GM12878 (cell line): ENCODE measurements at regions not wholly inside any gene's neighbourhood (a gene's known extent, or its start where the extent isn't known, plus 50 kb on each side); places are given as distances from the start of the nearest gene placed in this dataset.

ENCODE experiments used
- ATAC-seq: fragments of 200-7000 bp; cut with Tn5 transposase; 3 replicates; pipeline ENCODE4 v1.9.1; 2020; ENCODE audit warnings: mild to moderate bottlenecking, moderate library complexity
- BruUV-seq: library from RNA; stranded (reverse); fragments of 400-500 nt; replicated peaks from 2 replicates; lab custom pipeline; 2021; lab: Mats Ljungman, UMichigan
- CTCF ChIA-PET: fragments of 300-600 bp; sonication (Branson Sonifier 250); formaldehyde crosslinking; extraction: SDS; loops from one replicate; lab custom pipeline; 2021; ENCODE audit warnings: inconsistent platforms; lab: Yijun Ruan, JAX
- POLR2A ChIA-PET: fragments of 350-600 bp; formaldehyde crosslinking; extraction: SDS; loops from one replicate; lab custom pipeline; 2021; ENCODE audit warnings: inconsistent platforms; lab: Charles Lee
- RAD21 ChIA-PET: fragments of 300-600 bp; sonication (Branson Sonifier 250); formaldehyde crosslinking; loops from one replicate; lab custom pipeline; 2023; ENCODE audit warnings: antibody characterized with exemption; ENCODE audit not compliant: unreplicated experiment; lab: Charles Lee
- SMC1A ChIA-PET: fragments of 300-600 bp; sonication (Branson Sonifier 250); formaldehyde crosslinking; loops from one replicate; lab custom pipeline; 2023; ENCODE audit not compliant: unreplicated experiment, uncharacterized antibody; lab: Charles Lee
- DNase-seq: peaks from one replicate; pipeline ENCODE4 v3.0.0-alpha.2; 2011; ENCODE audit warnings: low read depth, low spot score
- FAIRE-seq: peaks from 3 replicates; lab custom pipeline; 2011; peaks lifted over from hg19 to GRCh38; lab: Jason Lieb, UNC
- H2AFZ ChIP-seq: 2 replicates; pipeline ENCODE4 v1.6.0; 2011; ENCODE audit warnings: low read depth, low read length, control low read depth; ENCODE audit not compliant: control insufficient read depth
- H3K27ac ChIP-seq: 2 replicates; pipeline ENCODE4 v1.5.1; 2011; ENCODE audit warnings: control low read depth; ENCODE audit not compliant: control insufficient read depth, insufficient read depth
- H3K27me3 ChIP-seq, 2 experiments: replicated peaks in 1 of 2; 2 replicates each; pipeline versions ENCODE4 v1.6.0 to v1.6.1; 2011; ENCODE audit warnings: low read length in 1 of 2; ENCODE audit not compliant: control insufficient read depth in 2 of 2, insufficient read depth in 2 of 2
- H3K36me3 ChIP-seq, 2 experiments: 2 replicates each; pipeline ENCODE4 v1.5.1; 2011; ENCODE audit warnings: low read length in 1 of 2; ENCODE audit not compliant: control insufficient read depth in 2 of 2, insufficient read depth in 2 of 2
- H3K4me1 ChIP-seq: 2 replicates; pipeline ENCODE4 v1.6.1; 2011; ENCODE audit warnings: mild to moderate bottlenecking, low read length, moderate library complexity, mixed read lengths; ENCODE audit not compliant: control insufficient read depth, insufficient read depth
- H3K4me2 ChIP-seq: 2 replicates; pipeline ENCODE4 v1.6.0; 2011; ENCODE audit warnings: control low read depth; ENCODE audit not compliant: control insufficient read depth, insufficient read depth
- H3K4me3 ChIP-seq: fragments of 200-600 bp; sonication (generic); 2 replicates; pipeline ENCODE4 v1.5.1; 2016
- H3K79me2 ChIP-seq: 2 replicates; pipeline ENCODE4 v1.6.0; 2011; ENCODE audit warnings: low read length; ENCODE audit not compliant: control insufficient read depth, insufficient read depth
- H3K9ac ChIP-seq: 2 replicates; pipeline ENCODE4 v1.8.0; 2011; ENCODE audit warnings: low read length, control low read depth, mixed read lengths; ENCODE audit not compliant: control insufficient read depth, insufficient read depth
- H3K9me3 ChIP-seq: replicated peaks from 3 replicates; pipeline ENCODE4 v1.5.1; 2011; ENCODE audit warnings: mild to moderate bottlenecking, low read length; ENCODE audit not compliant: control insufficient read depth, insufficient read depth
- H4K20me1 ChIP-seq: 2 replicates; pipeline ENCODE4 v1.6.0; 2011; ENCODE audit not compliant: control insufficient read depth, insufficient read depth
- BCL11A ChIP-seq: IDR thresholded peaks from 2 replicates; pipeline ENCODE4 v1.6.1; 2011; ENCODE audit warnings: low read depth, low read length
- EZH2 ChIP-seq: IDR thresholded peaks from 2 replicates; pipeline ENCODE4 v1.6.1; 2012; ENCODE audit warnings: low read depth, mild to moderate bottlenecking, control low read depth, inconsistent platforms, low read length, borderline replicate concordance; ENCODE audit not compliant: control insufficient read depth
- FOS ChIP-seq: IDR thresholded peaks from 3 replicates; pipeline ENCODE4 v1.6.1; 2011; ENCODE audit warnings: borderline replicate concordance; ENCODE audit not compliant: insufficient read length; ENCODE audit errors: extremely low read depth
- FOXK2 ChIP-seq: fragments of 450-650 bp; IDR thresholded peaks from 2 replicates; pipeline ENCODE4 v1.6.1; 2017; ENCODE audit warnings: mild to moderate bottlenecking, moderate library complexity
- GATAD2B ChIP-seq: fragments of 450-650 bp; conservative IDR thresholded peaks from 2 replicates; pipeline ENCODE4 v1.6.1; 2017; ENCODE audit warnings: low read depth, mild to moderate bottlenecking, moderate library complexity
- IKZF1 ChIP-seq: fragments of 450-650 bp; conservative IDR thresholded peaks from 2 replicates; pipeline ENCODE4 v1.6.1; 2017; ENCODE audit warnings: antibody characterized with exemption, mild to moderate bottlenecking
- IRF4 ChIP-seq: IDR thresholded peaks from 2 replicates; pipeline ENCODE4 v1.6.1; 2011; ENCODE audit warnings: low read depth, low read length
- KAT2A ChIP-seq: conservative IDR thresholded peaks from 2 replicates; pipeline ENCODE4 v1.6.1; 2011; ENCODE audit warnings: low read depth, low read length; ENCODE audit not compliant: control insufficient read depth
- NR2C1 ChIP-seq: fragments of 450-650 bp; IDR thresholded peaks from 2 replicates; pipeline ENCODE4 v1.6.1; 2017; ENCODE audit warnings: antibody characterized with exemption, mild to moderate bottlenecking, moderate library complexity
- NRF1 ChIP-seq: conservative IDR thresholded peaks from 2 replicates; pipeline ENCODE4 v1.6.1; 2011; ENCODE audit warnings: mild to moderate bottlenecking, low read depth, low read length, improper control_type of control experiment
- SMAD1 ChIP-seq: fragments of 450-650 bp; IDR thresholded peaks from 2 replicates; pipeline ENCODE4 v1.6.1; 2018; ENCODE audit warnings: mild to moderate bottlenecking, low read depth; ENCODE audit not compliant: partially characterized antibody
- SMAD5 ChIP-seq: IDR thresholded peaks from 2 replicates; pipeline ENCODE4 v1.6.1; 2016; ENCODE audit warnings: antibody characterized with exemption, low read depth
- SREBF2 ChIP-seq: IDR thresholded peaks from 2 replicates; pipeline ENCODE4 v1.6.1; 2012; ENCODE audit warnings: mild to moderate bottlenecking, low read length
- STAT3 ChIP-seq: IDR thresholded peaks from 2 replicates; pipeline ENCODE4 v1.6.1; 2011; ENCODE audit warnings: low read depth, low read length, improper control_type of control experiment
- SUZ12 ChIP-seq: fragments of 200-600 bp; sonication (generic); IDR thresholded peaks from one replicate; pipeline ENCODE4 v1.6.1; 2018; ENCODE audit warnings: antibody characterized with exemption, mild to moderate bottlenecking; ENCODE audit not compliant: unreplicated experiment
- USF2 ChIP-seq: IDR thresholded peaks from 2 replicates; pipeline ENCODE4 v1.6.1; 2011; ENCODE audit warnings: low read depth, low read length, improper control_type of control experiment, borderline replicate concordance
- ZZZ3 ChIP-seq: IDR thresholded peaks from 2 replicates; pipeline ENCODE4 v1.6.1; 2011; ENCODE audit warnings: low read depth; ENCODE audit not compliant: control insufficient read depth, insufficient read length
- in situ Hi-C: fragments of 300-500 bp; cut with MboI; formaldehyde crosslinking; loops from 9 replicates; pipeline ENCODE4 v1.14.3; 2018; ENCODE audit warnings: mixed read lengths
- intact Hi-C: fragments of 100-400 bp; cut with micrococcal nuclease; formaldehyde crosslinking; loops from one replicate; pipeline ENCODE4 v1.14.2; 2022; ENCODE audit not compliant: unreplicated experiment
- TF ChIP-seq, protein P1 (sequence below): fragments of 450-650 bp; IDR thresholded peaks from 2 replicates; pipeline ENCODE4 v1.6.1; 2017; ENCODE audit warnings: antibody characterized with exemption, mild to moderate bottlenecking, moderate library complexity

- BruUV-seq: no TSS peak
- Histone ChIP-seq H3K79me2 (no peaks in the 10 kb centered on the region), H3K4me3 (no peak overlapping the region), H3K27me3 (no peaks in the 10 kb centered on the region; a peak in 1 of 4 replicates), H3K4me2 (no peak overlapping the region), H3K4me1 (no peaks in the 10 kb centered on the region), H3K27ac (no peak overlapping the region), H3K9ac (no peak overlapping the region), H2AFZ (no peak overlapping the region), H4K20me1 (no peaks in the 10 kb centered on the region), H3K36me3 (no peaks in the 10 kb centered on the region), H3K9me3 (no peaks in the 10 kb centered on the region)
- ChIA-PET SMC1A (no interaction called here), CTCF (interaction anchor here (1.0 kb wide), 1 partner anchor 58 kb away, joined by 3 read pairs; no protein-coding TSS in a partner anchor), RAD21 (no interaction called here), POLR2A (no interaction called here)
- no peak for TF ChIP-seq EZH2
- TF ChIP-seq ZZZ3: no peak
- no peak for TF ChIP-seq STAT3
- no peak for TF ChIP-seq IKZF1
- no peak for TF ChIP-seq NR2C1
- no peak for TF ChIP-seq BCL11A
- no peak for TF ChIP-seq SUZ12
- TF ChIP-seq SMAD5: no peak
- no peak for TF ChIP-seq FOS
- TF ChIP-seq, protein P1, sequence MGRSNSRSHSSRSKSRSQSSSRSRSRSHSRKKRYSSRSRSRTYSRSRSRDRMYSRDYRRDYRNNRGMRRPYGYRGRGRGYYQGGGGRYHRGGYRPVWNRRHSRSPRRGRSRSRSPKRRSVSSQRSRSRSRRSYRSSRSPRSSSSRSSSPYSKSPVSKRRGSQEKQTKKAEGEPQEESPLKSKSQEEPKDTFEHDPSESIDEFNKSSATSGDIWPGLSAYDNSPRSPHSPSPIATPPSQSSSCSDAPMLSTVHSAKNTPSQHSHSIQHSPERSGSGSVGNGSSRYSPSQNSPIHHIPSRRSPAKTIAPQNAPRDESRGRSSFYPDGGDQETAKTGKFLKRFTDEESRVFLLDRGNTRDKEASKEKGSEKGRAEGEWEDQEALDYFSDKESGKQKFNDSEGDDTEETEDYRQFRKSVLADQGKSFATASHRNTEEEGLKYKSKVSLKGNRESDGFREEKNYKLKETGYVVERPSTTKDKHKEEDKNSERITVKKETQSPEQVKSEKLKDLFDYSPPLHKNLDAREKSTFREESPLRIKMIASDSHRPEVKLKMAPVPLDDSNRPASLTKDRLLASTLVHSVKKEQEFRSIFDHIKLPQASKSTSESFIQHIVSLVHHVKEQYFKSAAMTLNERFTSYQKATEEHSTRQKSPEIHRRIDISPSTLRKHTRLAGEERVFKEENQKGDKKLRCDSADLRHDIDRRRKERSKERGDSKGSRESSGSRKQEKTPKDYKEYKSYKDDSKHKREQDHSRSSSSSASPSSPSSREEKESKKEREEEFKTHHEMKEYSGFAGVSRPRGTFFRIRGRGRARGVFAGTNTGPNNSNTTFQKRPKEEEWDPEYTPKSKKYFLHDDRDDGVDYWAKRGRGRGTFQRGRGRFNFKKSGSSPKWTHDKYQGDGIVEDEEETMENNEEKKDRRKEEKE: no peak
- TF ChIP-seq FOXK2: no peak
- no peak for TF ChIP-seq SMAD1
- no peak for TF ChIP-seq IRF4
- TF ChIP-seq KAT2A: no peak
- TF ChIP-seq SREBF2: no peak
- no peak for TF ChIP-seq USF2
- no peak for TF ChIP-seq NRF1
- no peak for TF ChIP-seq GATAD2B
- ATAC-seq: no peak
- DNase-seq: no peak
- intact Hi-C loops: no loop called here
- FAIRE-seq: no peak
- in situ Hi-C loops: no loop called here
Observed at GRCh38 chr1:115537415-115537814, 104.4 kb upstream of the VANGL1 start.
